B cell (primary cell): ENCODE measurements at regions not wholly inside any gene's neighbourhood (a gene's known extent, or its start where the extent isn't known, plus 50 kb on each side); places are given as distances from the start of the nearest gene placed in this dataset.

Experiments used
- EZH2 ChIP-seq: IDR thresholded peaks from 2 replicates; pipeline ENCODE4 v1.6.1; 2012; ENCODE audit warnings: borderline replicate concordance, low read depth, mild to moderate bottlenecking, moderate library complexity, low read length; ENCODE audit not compliant: insufficient read depth, poor library complexity, severe bottlenecking
- TF ChIP-seq, protein P1 (sequence below): fragments of 200-600 bp; IDR thresholded peaks from one replicate; pipeline ENCODE4 v1.8.0; 2022; ENCODE audit warnings: antibody characterized with exemption, mild to moderate bottlenecking

DNA sequence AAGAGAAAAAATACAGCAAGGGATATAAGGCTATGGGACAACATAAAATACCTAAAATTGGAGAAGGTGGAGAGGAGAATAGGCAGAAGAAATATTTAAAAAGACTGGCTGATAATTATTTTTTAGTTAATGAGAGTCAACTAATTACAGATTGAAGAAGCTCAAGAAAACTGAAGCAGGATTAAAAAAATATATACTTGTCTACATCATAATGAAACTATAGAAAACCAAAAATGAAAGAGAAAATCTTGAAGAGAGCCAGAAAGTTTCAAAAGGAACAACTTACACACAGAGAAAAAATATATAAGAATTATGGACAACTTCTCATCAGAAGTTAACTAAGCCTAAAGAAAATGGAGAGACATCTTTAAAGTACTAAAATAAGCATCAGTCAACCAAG, 62.9 kb upstream of the APCDD1 start:
- TF ChIP-seq, protein P1, sequence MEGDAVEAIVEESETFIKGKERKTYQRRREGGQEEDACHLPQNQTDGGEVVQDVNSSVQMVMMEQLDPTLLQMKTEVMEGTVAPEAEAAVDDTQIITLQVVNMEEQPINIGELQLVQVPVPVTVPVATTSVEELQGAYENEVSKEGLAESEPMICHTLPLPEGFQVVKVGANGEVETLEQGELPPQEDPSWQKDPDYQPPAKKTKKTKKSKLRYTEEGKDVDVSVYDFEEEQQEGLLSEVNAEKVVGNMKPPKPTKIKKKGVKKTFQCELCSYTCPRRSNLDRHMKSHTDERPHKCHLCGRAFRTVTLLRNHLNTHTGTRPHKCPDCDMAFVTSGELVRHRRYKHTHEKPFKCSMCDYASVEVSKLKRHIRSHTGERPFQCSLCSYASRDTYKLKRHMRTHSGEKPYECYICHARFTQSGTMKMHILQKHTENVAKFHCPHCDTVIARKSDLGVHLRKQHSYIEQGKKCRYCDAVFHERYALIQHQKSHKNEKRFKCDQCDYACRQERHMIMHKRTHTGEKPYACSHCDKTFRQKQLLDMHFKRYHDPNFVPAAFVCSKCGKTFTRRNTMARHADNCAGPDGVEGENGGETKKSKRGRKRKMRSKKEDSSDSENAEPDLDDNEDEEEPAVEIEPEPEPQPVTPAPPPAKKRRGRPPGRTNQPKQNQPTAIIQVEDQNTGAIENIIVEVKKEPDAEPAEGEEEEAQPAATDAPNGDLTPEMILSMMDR: no peak
- TF ChIP-seq EZH2: no peak
